Suppressor macrophage (primary cell): ENCODE measurements at regions not wholly inside any gene's neighbourhood (a gene's known extent, or its start where the extent isn't known, plus 50 kb on each side); places are given as distances from the start of the nearest gene placed in this dataset.
"Not testable (repeated sequence)": the region's sequence is repeated elsewhere in the genome, so short reads cannot be mapped to it uniquely, and the experiment has no call there.

Source experiments
- DNase-seq, 4 experiments: peaks; one replicate each; pipeline ENCODE4 v3.0.0-alpha.2; 2020 to 2022

DNA sequence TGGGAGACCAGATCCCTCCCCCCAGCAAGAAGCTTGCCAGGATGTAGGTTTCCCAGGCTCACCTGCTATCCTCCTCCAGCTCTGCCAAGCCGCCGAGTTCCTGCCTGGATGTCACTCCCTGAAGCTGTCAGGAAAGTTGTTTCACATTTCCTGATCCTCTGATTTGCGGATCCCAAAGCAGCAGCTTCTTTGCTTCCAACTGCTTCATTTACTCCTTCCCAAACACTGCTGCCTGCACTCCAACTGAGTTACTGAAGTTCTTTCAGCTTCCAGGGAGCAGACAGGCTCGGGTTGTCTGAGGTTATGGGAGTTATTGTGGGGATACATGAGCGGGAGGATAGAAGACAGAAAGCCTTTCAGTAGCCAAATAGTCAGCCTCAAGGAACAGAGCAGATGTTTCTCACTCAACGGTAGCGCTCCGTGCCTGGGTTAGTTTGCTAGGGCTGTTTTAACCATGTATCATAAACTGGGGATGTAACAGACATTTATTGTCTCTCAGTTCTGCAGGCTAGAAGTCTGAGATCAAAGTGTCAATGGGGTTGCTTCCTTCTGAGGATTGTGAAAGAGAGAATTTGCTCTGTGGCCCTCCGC, 516.0 kb downstream of the REEP3 start:
- DNase-seq, result no peak

DNA sequence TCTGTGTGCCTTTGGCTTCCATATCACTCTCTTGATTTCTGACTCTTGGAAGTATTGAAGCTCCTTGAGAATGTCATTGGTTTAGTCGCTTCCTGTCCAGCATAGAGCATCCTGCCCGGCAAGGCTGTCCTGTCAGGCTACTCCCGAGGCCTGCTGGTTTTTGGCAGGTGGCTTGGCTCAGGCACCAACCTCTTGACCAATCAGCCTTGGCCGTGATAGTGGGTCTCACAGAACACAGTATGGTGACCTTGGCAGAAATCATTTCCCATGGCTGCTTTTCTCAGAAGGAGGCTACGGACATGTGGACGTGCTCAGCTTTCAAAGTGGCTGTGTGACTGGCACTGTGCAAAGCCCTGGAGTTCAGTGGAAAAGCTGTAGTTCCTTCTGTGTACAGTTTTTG, 516.9 kb downstream of the REEP3 start:
- no peak for DNase-seq

DNA sequence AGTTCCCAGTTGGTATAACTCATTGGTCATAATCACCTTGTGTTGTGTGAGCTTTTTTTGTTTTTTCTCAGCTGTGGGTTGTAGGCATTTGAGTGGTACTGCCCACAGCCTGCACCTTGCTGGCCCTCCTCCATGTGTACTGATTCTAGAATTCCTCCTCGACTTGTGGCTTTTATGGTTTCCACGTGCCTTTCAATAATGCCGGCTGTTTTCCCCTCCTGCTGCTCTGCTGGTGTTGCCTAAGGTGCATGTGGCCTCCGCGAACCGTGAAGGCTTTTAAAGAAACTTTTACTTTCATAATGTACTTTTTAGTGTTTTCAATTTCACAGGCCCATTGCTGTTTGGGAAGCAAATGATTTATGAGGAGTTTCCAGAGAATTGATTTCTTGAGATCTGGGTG, 518.0 kb downstream of the REEP3 start:
- DNase-seq, result peak in 3 of 4 experiments; percentile 4 to 23 (median 20)

DNA sequence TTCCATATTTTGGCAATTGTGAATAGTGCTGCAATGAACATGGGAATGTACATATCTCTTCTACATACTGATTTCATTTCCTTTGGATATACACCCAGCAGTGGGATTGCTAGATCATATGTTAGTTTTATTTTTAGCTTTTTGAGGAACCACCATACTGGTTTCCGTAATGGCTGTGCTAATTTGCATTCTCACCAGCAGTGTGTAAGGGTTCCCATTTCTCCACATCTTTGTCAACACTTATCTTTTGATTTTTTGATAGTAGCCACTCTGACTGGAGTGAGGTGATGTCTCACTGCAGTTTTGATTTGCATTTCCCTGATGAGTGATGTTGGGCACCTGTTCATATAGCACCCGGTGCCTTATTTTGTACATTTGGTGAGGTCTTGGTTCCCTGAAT, 519.6 kb downstream of the REEP3 start:
- peak in 3 of 4 experiments; percentile 48 to 74 (median 73) for DNase-seq

DNA sequence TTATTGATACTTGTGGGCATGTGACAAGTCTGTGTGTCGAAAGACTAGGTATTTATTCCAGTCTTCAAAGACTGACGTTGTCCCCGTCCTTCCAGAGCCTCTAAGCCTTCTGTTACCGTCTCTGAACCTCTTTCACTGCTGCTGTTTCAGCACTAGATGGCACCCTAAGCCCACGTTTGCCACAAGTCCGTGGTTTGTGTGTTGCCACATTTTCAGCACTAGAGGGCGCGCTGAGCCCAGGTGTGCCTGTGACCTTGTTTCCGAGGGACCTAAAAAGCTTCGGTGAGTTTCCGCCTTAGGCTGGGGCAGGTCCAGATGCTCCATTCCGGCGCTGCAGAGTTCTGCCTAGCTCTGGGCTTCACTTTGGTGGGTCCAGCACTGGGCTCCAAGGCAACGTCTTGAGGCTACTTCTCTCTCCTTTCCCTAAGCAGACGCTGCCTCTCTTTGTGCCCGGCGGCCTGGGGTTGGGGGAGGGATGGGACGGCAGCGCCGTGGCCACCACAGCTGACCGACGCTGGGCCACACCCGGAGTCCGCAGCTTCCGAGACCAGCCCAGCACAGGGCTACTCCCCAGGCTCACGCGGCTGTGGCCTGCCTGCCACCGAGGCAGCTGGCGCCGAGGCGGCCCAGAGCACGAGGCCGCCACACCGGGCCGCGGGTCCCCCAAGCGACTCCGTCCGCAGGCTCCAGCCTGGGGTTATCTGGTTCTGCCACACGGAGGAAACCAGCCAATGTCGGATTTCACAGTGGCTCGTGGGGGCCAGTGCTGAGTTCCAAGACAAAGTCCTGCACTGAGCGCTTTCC, 520.2 kb downstream of the REEP3 start:
- peak; percentile 85 to 89 (median 88) for DNase-seq

DNA sequence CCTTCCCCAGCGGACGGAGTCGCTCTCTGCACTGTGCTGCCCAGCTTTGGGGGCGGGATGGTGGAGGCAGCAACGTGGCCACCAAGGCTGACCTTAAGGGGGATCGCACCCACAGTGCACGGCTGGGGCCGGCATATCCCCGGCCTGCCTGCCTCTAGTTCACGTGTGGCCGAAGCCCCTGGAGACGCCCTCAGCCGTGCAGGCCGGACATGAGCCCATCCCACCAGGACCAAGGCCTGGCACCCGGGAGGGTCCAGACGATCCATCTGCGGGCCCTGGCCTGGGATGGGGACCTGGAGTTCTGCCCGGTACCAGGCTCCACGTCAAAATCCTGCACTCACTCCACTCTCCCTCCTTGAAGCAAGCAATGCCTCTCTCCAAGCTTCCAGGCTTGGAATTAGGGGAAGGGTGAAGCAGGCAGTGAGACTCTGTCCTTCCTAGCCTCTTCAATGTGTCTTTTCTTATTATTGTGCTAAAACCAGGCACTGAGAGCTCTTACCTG, 520.8 kb downstream of the REEP3 start:
- DNase-seq, result no peak

DNA sequence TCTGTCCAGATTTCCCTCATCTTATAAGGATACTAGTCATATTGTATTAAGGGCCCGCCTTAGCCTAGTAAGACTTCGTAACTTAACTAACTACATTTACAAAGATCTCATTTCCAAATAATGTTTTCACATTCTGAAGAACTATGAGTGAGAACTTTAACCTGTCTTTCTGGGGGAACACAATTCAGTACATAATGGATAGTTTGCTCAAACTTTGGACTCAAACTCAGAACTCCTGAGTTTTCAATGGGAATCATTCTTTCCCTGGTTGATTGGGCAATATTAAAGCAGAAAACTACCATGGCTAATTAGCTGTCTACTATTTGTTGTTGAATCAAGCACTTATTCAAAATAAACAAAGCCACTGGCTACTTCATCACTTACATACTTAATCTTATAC, 522.9 kb downstream of the REEP3 start:
- DNase-seq, result no peak

DNA sequence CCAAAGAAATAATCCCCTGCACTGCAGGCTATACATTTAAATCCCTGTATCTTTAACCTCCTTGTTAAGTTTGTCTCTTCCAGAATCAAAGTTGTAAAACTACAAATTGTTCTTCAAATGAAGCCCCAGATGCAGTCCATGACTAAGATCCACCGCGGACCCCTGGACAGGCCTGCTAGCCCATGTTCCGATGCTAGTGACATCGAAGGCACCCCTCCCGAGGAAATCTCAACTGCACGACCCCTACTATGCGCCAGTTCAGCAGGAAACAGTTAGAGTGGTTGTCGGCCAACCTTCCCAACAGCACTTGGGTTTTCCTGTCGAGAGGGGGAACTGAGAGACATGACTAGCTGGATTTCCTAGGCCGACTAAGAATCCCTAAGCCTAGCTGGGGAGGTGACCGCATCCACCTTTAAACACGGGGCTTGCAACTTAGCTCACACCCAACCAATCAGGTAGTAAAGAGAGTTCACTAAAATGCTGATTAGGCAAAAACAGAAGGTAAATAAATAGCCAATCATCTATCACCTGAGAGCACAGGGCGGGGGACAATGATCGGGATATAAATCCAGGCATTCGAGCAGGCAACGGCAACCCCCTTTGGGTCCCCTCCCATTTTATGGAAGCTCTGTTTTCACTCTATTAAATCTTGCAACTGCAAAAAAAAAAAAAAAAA, 523.9 kb downstream of the REEP3 start:
- not testable (repeated sequence) for DNase-seq

DNA sequence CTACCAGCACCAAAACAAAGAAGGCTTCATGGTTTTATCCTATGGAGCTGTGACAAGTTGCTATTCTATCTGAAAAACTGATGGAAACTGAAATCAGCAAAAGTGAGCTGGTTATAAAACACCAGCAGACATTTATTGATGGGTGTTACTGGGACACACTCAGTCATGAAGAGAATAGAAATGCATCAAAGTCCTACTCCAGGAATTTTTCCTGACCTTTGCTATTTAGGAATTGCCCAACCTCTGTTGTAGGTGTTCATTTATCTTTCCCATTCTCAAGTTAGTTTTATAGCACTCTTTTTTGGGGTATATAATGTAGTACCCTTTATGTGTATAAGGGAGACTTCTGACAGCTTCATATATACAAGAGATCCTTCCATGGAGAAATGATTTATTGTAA, 533.2 kb downstream of the REEP3 start:
- no peak for DNase-seq

DNA sequence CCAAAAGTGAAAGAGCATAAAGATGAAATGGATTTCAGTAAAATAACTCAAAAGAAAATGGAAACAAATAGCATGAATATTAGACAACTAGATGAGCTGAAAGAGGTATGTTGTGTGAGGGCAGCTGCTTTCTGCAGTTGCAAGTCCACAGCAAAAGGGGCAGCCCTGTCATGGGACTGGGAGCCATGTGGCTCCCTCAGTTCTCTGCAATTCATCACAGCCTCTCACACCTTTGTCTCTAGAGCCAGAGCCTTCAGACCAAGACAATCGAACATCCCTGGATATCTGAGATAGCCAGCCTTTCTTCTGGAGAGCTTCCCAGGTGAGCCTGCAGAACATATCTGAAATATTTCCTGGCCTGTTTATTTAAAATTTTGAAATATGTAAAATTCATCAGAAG, 538.7 kb downstream of the REEP3 start:
- no peak for DNase-seq

DNA sequence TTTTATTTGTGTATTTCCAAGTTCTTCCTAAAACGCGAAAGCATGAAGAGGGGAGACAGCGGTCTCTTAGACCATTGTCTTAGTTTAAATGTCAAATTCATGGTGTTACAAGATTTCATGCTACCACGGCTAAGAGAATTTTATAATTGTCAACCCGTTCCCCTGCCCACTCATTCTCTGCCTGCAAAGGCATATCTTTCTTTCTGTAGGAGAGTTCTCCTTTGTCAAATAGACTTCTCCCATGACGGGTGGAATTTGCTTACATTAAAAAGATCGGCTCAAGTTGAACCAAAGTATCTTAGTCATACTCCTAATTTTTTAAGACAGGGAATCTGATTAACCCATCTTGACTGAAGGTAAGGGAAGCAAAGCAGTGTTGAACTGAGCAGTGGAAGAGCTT, 539.2 kb downstream of the REEP3 start:
- no peak for DNase-seq

DNA sequence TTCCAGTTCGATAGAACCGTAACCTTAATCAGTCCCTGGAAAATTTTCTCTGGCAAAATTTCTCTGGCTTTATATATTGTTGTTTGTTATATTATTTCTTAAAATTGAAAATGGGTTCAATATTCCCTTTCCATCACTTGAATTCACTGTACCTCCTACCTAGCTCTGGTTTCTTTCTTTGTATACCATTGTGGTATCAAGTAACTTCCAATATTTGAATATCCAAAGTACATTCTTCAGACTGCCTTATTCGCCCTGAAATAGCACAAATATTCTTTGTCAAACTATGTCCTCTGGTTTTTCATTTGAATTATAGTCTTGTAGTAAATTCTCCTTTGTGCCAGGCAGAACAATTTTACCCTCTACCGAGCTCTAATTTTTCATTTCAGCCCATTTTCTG, 541.6 kb downstream of the REEP3 start:
- DNase-seq, result no peak

DNA sequence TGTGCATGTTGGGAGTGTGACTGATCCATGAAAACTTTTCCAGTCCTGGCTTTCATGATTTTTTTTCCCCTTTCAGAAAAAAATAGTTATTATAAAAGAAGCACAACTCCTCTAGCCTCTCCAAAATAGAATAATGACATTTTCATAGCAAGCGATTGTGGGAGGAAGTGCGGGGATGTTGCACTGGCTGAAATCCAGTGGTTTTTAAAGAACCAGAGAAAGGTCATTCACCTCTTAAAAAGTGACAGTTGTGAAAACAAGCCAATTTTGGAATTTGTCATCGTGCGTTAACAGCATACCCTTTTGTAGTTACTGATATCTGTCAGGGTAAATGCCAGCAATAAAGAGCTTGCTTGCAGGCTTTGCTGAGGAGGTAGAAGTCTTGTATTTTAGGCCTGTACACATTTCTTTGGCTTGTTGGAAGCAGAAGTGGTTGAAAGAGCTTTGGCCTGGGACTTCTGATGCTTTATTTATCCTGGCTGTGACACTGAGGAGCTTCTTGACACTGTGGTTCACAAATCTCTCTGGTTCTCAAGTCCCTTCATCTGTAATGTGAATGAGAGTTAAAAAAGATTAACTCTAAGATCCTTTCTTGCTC, 545.9 kb downstream of the REEP3 start:
- DNase-seq, result peak; percentile 30 to 61 (median 44)

DNA sequence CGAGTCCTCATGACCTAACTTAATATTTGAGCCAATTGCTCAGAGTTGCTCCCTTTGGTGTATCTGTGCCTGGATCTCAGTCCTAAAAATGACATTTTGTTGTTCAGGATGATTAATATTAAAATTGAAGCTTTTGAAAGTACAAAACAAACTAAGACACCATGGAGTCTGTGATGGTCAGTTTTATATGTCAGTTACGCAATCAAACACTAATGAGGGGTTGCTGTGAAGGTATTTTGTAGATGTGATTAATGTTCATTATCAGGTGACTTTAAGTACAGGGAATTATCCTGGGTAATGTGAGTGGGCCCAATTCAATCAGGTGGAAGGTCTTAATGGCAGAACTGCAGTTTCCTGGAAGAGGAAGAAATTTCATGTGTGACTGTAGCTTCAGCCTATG, 546.7 kb downstream of the REEP3 start:
- DNase-seq, result no peak

DNA sequence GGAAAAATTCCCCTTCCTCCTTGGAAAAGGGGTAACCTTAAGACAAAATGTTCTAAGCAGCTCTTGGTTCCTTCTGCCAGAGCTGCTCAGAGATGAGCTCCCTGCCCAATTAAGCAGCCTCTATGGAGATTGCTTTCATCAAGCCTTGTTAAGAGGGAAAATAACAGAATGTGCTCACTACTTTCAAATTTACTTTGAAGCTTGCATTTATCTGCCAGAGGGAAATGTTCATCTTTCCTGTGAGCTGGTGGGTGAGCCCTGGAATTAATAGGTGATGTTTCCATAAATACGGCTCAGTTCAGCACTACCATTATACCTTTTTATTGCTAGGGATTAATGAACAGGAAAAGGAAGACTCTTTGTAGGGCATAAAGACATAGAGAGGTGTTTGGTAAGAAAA, 549.0 kb downstream of the REEP3 start:
- DNase-seq, result no peak

DNA sequence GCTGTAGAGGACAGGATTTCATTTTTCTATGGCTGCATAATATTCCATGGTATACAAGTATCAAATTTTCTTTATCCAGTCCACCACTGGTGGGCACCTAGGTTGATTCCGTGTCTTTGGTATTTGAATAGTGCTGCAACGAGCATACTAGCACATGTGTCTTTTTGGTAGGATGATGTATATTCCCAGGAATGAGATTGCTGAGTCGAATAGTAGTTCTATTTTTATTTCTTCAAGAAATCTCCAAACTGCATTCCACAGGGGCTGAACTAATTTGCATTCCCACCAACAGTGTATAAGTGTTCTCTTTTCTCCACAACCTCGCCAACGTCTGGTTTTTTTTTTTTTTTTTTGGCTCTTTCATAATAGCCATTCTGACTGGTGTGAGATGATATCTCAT, 550.0 kb downstream of the REEP3 start:
- no peak for DNase-seq

DNA sequence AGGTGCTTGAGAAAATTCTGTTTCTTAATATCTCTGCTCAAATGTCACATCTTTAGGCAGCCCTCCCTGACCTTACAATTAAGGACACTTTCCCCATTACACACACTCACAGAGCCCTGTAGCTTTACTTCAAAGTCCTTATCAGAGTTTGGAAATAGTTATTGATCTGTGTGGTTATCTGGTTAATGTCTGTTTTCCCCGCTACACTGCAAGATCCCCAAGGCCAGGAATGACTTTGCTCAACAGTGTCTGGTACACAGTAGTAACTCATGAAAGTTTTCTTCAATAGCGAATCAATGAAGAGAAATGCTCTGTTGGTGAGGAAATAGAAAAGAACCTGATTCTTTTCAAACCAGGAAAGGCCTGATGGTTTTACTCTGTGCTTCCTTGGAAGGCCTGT, 554.4 kb downstream of the REEP3 start:
- DNase-seq, result no peak

DNA sequence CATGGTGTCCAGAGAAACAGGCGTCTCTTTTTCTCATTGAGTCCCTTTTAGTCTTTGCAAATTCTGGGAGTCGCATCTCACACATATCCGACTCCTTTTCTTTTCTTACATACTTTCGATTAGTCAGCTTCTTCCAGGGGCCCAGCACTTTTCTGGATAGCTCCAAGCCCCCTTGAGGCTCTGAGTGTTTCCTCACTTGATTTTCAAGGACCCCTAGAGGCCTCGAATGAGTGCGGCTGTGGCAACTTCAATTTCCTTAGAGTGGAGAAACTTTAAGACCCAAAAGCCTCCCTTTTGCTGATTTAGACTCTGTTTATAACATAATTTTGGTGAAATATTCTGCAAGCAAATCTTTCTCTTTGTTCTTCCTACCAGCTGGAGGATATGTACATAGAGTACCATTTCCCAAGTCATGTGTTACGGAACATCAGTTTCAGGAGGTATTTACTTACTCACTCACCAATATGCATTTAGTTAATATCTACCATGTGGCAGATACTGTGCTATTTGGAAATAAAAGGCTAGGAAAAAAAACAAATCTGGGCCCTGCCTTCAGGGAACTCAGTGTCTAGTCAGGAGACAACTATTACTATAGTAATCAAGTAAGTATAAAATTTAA, 555.2 kb downstream of the REEP3 start:
- DNase-seq, result no peak

DNA sequence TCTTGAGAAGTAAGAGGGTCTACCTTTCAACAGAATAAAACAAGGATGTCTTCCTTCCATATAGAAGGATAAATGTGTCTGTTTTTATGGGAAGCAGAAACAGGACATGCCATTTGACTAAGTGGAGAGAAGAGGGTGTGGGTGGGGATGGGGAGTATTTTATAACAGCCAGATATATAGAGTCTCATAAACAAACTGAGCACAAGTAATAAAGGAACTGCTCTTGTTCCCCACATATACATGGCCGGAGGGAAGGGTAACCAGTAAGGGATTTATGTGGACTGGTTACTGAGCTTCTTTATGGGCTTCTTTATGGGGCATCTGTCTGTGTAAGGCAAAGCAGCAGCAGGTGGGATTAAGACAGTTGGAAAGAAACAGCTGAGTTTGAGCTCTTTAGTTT, 558.1 kb downstream of the REEP3 start:
- no peak for DNase-seq

DNA sequence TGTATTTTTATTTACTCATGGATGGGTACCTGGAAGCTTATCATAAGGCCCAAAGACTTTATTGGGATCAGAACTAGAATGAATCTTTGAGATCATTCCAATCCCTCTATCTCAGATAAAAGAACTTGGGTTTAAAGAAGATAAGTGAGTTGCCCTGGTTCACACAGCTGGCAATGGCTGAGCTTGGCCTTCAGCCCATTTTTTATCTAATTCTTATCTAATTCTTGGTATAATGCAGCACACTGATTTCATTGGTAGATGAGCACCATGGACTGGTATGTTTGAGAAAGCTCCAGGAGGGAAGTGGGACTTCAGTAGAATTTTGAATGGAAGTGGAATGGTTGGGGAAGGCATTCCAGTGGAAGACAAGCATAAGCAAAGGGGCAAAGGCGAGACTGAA, 558.9 kb downstream of the REEP3 start:
- no peak for DNase-seq

DNA sequence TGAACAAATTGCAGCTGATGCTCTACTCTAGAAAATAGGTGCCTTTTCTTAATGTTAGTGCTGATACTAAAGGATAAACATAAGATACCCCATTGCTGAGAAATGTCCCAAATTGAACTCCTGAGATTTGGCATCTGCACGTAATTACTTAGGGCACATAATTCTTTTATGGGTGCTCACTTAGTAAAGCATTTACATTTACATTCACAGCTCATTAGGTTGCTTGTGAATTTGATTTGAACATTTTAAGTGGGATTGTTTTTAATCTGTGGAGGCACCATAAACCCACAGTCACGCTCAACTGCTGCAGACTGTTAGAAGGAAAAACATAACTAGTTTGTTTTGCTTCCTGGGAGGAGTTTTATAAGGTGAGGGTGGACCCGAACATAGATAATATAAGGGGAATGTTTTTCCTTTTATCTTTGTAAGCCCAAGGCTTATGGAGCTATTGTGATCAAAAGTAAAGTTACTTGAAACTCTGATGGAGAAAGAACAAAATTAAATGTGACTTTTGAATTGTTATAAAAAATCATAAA, 560.8 kb downstream of the REEP3 start:
- DNase-seq, result no peak

DNA sequence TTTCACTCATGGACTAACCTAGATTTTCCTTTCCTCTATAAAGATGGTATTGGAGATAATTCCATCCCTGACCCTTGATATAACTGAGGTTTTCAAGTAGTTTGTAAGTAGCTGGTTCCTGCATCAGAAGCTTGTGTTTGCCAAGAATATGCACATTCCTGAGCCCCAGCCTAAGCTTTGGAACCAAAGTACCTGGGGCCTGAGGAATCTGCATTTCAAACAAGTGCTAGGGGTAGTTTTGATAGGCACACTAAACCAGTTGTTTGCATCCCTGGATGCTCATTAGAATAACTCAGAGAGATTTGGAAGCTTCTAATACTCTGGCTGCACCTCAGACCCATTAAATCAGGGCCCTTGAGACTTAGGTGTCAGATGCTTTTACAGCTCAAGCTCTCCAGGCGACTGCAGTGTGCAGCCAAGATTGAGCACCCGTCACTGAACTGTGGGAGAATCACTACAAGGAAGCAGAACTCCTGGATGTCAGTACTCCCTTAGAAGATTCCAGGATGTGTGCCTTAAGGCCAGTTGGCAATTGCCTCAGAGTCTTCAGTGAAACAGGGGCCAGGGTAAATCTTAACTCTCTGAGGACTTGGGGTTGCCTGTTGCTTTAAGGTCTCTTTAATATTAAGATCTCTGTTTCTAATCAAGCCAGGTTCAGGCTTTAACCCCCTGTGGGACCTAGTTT, 565.0 kb downstream of the REEP3 start:
- DNase-seq, result no peak
